WTC11 (cell line): ENCODE measurements at regions not wholly inside any gene's neighbourhood (a gene's known extent, or its start where the extent isn't known, plus 50 kb on each side); places are given as distances from the start of the nearest gene placed in this dataset.

Source experiments
- FOXP1 ChIP-seq: sonication (generic); formaldehyde crosslinking; IDR thresholded peaks from 2 replicates; pipeline ENCODE4 v1.8.0; 2022; ENCODE audit warnings: missing genetic modification reagents, mild to moderate bottlenecking, moderate library complexity, borderline replicate concordance
- IRF1 ChIP-seq: sonication (generic); formaldehyde crosslinking; IDR thresholded peaks from 2 replicates; pipeline ENCODE4 v1.8.0; 2023; ENCODE audit warnings: missing genetic modification reagents
- IRF2 ChIP-seq: sonication (generic); formaldehyde crosslinking; IDR thresholded peaks from 2 replicates; pipeline ENCODE4 v1.8.0; 2022; ENCODE audit warnings: low read depth, missing genetic modification reagents, borderline replicate concordance
- MAX ChIP-seq: sonication (generic); formaldehyde crosslinking; IDR thresholded peaks from 2 replicates; pipeline ENCODE4 v1.8.0; 2022; ENCODE audit warnings: mild to moderate bottlenecking, missing genetic modification reagents
- NFE2L1 ChIP-seq: sonication (generic); formaldehyde crosslinking; IDR thresholded peaks from 2 replicates; pipeline ENCODE4 v1.8.1; 2023; ENCODE audit warnings: missing genetic modification reagents
- NR2C2 ChIP-seq: sonication (generic); formaldehyde crosslinking; IDR thresholded peaks from 2 replicates; pipeline ENCODE4 v1.8.0; 2022; ENCODE audit warnings: mild to moderate bottlenecking, missing genetic modification reagents
- NR3C1 ChIP-seq: sonication (generic); formaldehyde crosslinking; conservative IDR thresholded peaks from 2 replicates; pipeline ENCODE4 v1.8.1; 2023; ENCODE audit warnings: low read depth, mild to moderate bottlenecking, missing genetic modification reagents
- ZNF263 ChIP-seq: sonication (generic); formaldehyde crosslinking; IDR thresholded peaks from 2 replicates; pipeline ENCODE4 v1.8.1; 2022; ENCODE audit warnings: low read depth, mild to moderate bottlenecking, moderate library complexity, missing genetic modification reagents
- ZNF416 ChIP-seq: fragments of 250-450 bp; sonication (Bioruptor Pico); IDR thresholded peaks from 2 replicates; pipeline ENCODE4 v1.9.0; 2021; ENCODE audit warnings: mild to moderate bottlenecking, inconsistent platforms
- ZNF423 ChIP-seq: fragments of 250-450 bp; sonication (Bioruptor Pico); IDR thresholded peaks from 2 replicates; pipeline ENCODE4 v2.1.2; 2022; ENCODE audit warnings: mild to moderate bottlenecking, moderate library complexity
- ZNF425 ChIP-seq: fragments of 250-450 bp; sonication (Bioruptor Pico); conservative IDR thresholded peaks from 2 replicates; pipeline ENCODE4 v1.9.0; 2021; ENCODE audit warnings: mild to moderate bottlenecking
- TF ChIP-seq, protein P1 (sequence below): fragments of 200-600 bp; IDR thresholded peaks from 2 replicates; pipeline ENCODE4 v1.8.0; 2022; ENCODE audit warnings: antibody characterized with exemption
- TF ChIP-seq, protein P2 (sequence below): sonication (generic); formaldehyde crosslinking; IDR thresholded peaks from 2 replicates; pipeline ENCODE4 v1.8.1; 2022; ENCODE audit warnings: low read depth, mild to moderate bottlenecking, moderate library complexity, missing genetic modification reagents, borderline replicate concordance
- TF ChIP-seq, protein P3 (sequence below): sonication (generic); formaldehyde crosslinking; IDR thresholded peaks from 2 replicates; pipeline ENCODE4 v1.8.1; 2023; ENCODE audit warnings: mild to moderate bottlenecking, missing genetic modification reagents

DNA sequence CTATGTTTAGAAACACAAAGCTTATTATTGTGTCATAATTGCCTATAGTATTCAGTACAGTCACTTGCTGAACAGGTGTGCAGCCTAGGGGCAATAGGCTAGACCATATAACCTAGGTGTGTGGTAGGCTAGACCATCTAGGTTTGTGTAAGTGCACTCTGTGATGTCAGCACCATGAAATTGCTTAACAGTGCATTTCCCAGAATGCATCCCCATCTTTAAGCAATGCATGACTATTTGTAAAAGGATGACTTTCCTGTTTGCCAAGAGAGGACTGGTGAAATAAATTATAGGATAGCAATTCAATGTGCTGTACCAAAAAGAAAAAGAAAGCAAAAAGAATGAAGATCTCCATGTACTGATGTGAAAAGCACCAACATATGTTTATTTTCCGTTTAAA, 288.7 kb upstream of the AUTS2 start:
- TF ChIP-seq, protein P1, sequence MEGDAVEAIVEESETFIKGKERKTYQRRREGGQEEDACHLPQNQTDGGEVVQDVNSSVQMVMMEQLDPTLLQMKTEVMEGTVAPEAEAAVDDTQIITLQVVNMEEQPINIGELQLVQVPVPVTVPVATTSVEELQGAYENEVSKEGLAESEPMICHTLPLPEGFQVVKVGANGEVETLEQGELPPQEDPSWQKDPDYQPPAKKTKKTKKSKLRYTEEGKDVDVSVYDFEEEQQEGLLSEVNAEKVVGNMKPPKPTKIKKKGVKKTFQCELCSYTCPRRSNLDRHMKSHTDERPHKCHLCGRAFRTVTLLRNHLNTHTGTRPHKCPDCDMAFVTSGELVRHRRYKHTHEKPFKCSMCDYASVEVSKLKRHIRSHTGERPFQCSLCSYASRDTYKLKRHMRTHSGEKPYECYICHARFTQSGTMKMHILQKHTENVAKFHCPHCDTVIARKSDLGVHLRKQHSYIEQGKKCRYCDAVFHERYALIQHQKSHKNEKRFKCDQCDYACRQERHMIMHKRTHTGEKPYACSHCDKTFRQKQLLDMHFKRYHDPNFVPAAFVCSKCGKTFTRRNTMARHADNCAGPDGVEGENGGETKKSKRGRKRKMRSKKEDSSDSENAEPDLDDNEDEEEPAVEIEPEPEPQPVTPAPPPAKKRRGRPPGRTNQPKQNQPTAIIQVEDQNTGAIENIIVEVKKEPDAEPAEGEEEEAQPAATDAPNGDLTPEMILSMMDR, result no peak
- TF ChIP-seq FOXP1 (CRISPR knock-in tag) (no peak), NR2C2 (CRISPR knock-in tag) (no peak), ZNF416 (CRISPR knock-in tag) (no peak), NFE2L1 (CRISPR knock-in tag) (no peak), ZNF423 (CRISPR knock-in tag) (no peak), IRF1 (CRISPR knock-in tag) (no peak), ZNF263 (CRISPR knock-in tag) (no peak), MAX (no peak), IRF2 (no peak), ZNF425 (CRISPR knock-in tag) (no peak), NR3C1 (CRISPR knock-in tag) (no peak)
- TF ChIP-seq, protein P2, sequence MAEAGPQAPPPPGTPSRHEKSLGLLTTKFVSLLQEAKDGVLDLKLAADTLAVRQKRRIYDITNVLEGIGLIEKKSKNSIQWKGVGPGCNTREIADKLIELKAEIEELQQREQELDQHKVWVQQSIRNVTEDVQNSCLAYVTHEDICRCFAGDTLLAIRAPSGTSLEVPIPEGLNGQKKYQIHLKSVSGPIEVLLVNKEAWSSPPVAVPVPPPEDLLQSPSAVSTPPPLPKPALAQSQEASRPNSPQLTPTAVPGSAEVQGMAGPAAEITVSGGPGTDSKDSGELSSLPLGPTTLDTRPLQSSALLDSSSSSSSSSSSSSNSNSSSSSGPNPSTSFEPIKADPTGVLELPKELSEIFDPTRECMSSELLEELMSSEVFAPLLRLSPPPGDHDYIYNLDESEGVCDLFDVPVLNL, result no peak
- TF ChIP-seq, protein P3, sequence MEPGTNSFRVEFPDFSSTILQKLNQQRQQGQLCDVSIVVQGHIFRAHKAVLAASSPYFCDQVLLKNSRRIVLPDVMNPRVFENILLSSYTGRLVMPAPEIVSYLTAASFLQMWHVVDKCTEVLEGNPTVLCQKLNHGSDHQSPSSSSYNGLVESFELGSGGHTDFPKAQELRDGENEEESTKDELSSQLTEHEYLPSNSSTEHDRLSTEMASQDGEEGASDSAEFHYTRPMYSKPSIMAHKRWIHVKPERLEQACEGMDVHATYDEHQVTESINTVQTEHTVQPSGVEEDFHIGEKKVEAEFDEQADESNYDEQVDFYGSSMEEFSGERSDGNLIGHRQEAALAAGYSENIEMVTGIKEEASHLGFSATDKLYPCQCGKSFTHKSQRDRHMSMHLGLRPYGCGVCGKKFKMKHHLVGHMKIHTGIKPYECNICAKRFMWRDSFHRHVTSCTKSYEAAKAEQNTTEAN (CRISPR knock-in tag), result no peak
